CD4-positive, alpha-beta T cell treated with Interleukin-17A for 1 hour (primary cell): ENCODE measurements at regions not wholly inside any gene's neighbourhood (a gene's known extent, or its start where the extent isn't known, plus 50 kb on each side); places are given as distances from the start of the nearest gene placed in this dataset.

Experiments
- DNase-seq: peaks from one replicate; pipeline ENCODE4 v3.0.0-alpha.2; 2020

DNA sequence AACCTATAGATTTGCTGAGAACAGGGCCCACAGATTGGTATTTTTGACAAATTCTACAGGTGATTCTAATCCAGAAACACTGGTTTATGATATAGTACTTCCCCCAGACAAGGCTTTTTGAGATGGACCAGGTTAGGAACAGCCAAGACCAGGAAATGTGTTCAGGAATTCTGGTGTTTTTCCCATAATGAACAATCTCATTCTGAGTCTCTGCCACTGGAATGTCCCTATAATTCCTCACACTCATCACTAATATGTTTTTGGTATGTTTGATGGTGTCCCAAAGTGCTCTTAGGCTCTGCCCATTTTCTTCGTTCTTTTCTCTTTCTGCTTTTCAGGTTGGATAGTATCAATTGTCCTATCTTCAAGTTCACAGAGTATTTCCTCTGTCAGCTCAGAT is 107.2 kb upstream of the IGFBP3 start:
- no peak for DNase-seq

DNA sequence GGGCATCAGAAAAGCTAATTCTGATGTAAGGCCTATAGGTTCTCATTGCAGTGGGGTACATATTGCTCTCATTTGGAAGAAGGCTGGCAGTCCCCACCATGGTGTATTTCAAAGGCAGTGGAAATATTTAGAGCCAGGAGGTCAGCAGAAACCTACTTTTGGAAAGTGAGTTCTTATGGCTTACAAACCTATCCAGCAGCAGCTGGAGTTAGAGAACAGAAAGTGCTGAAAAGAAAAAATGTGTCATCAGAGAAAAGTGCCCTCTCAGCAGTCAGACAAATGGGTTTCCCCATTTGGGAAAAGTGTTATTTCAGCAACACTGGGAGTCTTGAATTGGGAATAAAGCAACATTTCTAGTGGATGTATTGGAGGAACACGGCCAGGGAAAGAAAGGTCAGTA is 105.7 kb upstream of the IGFBP3 start:
- DNase-seq = no peak

GRCh38 chr7:46024263-46024916 is 103.3 kb upstream of the IGFBP3 start:
- DNase-seq = no peak

DNA sequence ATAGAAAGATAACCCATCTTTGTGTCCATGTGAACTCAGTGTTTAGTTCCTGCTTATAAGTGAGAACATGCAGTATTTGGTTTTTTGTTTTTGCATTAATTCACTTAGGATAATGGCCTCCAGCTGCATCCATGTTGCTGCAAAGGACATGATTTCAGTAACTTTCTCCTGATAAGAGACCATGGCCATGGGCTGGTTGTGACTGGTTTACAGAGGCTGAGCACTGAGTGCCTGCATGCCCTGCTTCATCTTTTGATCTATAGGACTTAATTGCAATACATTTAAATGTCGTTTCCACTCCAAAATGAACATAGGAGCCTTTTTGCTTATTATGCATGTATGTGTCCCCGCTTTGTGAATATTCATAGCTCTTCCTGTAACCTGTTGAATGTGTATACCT is 101.3 kb upstream of the IGFBP3 start:
- DNase-seq = no peak

DNA sequence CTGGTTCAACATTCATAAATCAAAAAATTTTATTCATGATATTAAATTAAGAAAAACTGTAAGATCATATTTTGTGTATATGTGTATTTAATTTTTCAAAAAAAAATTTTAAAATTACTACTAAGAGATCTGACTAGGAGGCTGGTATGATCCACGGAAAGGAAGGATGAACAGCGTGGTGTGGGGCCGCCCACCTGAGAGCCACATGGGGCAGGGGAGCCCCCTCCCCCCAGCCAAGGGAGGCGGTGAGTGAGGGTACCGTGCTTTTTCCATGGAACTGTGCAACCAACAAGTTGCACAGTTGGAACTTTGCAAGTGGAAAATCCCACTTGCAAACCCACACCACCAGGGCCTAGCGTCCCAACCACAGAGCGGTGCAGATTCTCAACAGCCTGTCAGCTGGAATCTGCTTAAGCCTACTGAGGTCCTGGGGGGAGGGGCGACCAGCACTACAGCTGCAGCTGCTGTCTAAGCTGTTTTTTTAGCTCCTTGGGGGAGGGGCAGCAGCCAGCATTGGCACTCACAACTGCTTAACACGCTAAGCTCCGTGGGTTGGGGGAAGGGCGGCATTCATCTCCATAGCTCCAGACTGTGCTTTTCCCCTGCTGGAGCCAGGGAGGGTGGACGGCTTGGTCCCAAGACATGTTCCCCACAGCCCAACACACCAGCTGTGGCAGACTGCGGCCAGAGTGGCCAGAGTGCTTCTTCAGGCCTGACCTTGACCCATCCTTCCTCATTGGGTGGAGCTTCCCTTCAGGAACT is 94.2 kb upstream of the IGFBP3 start:
- DNase-seq = no peak

GRCh38 chr7:46011501-46011900 is 90.4 kb upstream of the IGFBP3 start:
- DNase-seq = no peak

DNA sequence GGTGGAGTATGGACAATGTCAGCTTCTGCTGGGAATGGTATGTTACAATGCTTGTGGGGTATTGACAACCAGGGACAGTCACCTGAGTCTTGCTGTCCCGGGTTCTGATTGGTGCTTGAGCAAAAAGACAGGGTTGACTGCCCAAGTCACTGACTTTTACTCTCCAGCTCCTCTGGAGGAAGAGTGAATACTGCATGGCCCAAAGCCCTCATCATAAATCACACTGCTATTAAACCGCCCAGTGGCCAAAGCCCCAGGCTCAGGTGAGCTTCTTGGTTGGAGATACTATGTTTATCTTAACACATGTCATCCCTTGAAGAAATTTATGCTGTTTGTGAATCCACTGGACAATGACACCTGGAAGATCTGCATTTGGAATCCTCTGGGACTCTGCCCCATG is 90.0 kb upstream of the IGFBP3 start:
- DNase-seq = no peak

- no peak for DNase-seq
Measured at GRCh38 chr7:46009211-46009610, 88.1 kb upstream of the IGFBP3 start.

GRCh38 chr7:46007990-46008643 is 87.0 kb upstream of the IGFBP3 start:
- DNase-seq = no peak

GRCh38 chr7:46007194-46007593 is 86.1 kb upstream of the IGFBP3 start:
- DNase-seq = no peak

DNA sequence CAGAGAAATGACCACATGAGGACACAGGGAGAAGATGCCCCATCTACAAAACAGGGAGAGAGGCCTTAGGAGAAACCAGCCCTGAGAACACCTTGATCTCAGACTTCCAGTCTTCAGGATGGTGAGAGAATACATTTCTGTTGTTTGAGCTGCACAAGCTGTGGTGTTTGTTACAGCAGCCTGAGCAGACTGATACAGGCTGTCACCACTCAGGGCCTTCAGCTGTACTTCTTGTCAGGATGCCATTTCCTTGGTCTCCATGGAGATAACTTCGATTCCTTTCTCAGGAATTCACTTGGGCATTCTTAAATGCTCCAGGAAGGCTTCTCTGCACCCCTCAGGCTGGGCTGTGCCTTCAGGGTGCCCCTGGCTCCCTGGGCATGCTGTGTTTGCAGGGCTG is 85.7 kb upstream of the IGFBP3 start:
- DNase-seq = no peak

- DNase-seq = no peak
Measured at GRCh38 chr7:46006212-46006611, 85.1 kb upstream of the IGFBP3 start.

- no peak for DNase-seq
Measured at GRCh38 chr7:46004965-46005364, 83.9 kb upstream of the IGFBP3 start.

DNA sequence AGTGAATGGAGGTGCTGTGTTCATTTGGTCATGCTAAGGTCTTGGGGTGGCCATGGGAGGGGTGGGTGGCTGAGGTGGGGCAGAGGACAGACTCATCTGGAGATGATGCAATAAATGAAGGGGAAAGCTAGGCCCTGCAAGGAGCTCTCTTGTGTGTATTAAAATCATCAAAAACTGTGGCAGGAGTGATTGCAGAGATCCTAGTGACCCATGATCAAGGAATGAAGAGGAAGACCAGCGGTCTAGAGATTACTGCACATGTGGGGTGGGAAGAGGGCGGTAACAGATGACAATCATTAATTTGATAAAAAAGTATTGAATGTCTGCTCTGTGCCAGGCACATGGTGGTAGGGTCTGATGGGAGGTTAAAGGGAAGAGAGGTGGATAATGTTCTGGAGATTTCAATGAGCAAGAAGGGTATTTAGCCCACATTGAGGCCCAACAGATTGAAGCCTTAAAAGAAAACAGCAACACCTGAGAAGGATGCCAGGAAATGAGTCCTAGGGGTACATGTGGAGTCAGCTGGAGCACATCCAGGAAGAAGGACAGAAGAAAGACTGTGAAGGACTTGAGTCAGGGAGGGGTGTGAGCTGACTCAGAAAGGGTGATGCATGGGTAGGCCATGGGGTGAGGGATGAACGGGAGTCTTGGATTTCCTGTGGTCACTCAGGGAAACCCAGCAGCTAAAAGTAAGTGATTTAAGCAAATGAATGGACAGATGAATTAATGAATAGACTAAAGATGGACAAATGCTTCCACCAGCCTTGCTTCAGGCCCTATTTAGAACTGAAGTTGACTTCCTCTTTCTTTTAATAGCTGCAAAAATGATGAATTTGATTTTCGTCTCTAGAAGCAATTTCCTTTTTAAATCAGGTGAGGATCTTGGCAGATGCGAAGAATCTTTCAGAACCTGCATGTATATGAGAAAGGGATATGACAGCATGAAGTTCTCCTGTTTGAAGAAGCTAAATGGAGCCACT is 83.1 kb upstream of the IGFBP3 start:
- DNase-seq = no peak

DNA sequence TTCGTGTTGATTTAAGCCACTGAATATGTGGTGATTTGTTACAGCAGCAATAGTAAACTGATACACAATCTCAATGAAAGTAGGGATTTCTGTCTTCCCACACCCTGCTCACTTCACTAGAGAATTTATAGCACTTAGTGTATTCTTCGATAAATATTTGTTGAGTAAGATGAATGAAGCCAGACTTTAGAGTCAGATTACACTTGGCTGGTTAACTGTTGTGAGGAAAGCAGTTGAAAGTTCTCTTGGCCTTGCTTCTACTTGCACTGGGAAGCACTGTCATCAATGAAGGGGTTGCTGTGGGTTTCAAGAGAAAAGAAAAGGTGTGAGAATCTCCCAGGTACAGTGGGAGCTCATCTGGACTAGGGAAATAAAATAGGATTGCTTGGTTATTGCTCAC is 82.1 kb upstream of the IGFBP3 start:
- no peak for DNase-seq

GRCh38 chr7:46000513-46000912 is 79.4 kb upstream of the IGFBP3 start:
- DNase-seq = no peak

- no peak for DNase-seq
Measured at GRCh38 chr7:45999541-45999940, 78.5 kb upstream of the IGFBP3 start.

- no peak for DNase-seq
Measured at GRCh38 chr7:45998506-45998905, 77.4 kb upstream of the IGFBP3 start.

- no peak for DNase-seq
Measured at GRCh38 chr7:45993621-45994020, 72.5 kb upstream of the IGFBP3 start.

DNA sequence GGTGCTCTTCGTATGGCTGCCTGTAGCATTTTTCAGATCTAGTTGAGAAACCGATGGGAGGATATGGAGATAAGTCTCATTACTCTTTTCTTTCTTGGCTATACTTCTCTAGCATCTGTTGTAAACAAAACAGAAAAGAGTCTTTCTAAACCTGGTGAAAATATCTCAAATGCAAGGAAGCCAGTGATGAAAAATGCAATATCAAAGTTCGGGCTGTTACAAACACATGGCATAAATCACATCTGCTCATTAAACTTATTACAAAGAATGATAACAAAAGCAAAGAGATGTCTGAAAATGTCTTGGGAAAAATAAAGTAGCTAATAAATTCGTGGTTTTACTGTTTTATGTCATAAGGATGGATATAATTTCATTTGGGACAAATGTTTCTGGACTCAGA is 71.8 kb upstream of the IGFBP3 start:
- DNase-seq = no peak

GRCh38 chr7:45990276-45990675 is 69.2 kb upstream of the IGFBP3 start:
- DNase-seq = no peak

DNA sequence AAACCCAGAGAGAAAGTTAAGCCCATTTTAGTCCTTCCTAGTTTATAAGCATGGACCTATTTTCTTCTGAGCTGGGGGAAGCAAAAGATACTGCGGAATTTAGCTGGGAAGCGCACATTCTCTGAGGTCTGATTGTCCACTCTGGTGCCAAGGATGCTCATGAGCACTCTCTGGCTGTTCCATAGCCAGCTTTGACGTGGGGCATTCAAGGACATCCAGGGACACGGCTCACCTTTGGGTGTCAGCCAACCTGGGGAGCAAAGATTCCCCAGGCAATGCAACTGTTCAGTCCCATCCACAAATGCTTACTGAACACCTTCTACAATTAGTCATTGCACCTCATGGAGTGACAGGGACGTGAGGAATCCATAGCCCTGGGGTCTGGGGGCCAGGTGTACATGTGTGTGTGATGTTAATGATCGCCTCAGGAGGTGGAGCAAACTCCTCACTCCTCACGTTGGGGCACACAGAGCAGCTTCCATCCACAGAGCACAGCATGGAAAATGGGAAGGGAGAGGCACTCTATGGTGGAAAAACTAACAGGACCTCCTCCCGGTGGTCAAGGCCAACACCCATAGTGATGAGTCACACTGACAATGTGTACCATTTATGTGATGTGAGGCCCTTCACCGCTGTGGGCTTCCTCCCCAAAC is 67.5 kb upstream of the IGFBP3 start:
- no peak for DNase-seq
